RWPE1 (cell line): ENCODE measurements at regions not wholly inside any gene's neighbourhood (a gene's known extent, or its start where the extent isn't known, plus 50 kb on each side); places are given as distances from the start of the nearest gene placed in this dataset.

ENCODE experiments used
- CTCF ChIA-PET: fragments of 350-600 bp; sonication (Branson Sonifier 250); formaldehyde crosslinking; extraction: SDS; loops from one replicate; lab custom pipeline; 2021; lab: Yijun Ruan, JAX
- POLR2A ChIA-PET: fragments of 400-600 bp; formaldehyde crosslinking; extraction: SDS; loops from one replicate; lab custom pipeline; 2020; ENCODE audit warnings: antibody characterized with exemption; ENCODE audit not compliant: low non-redundant PET; lab: Yijun Ruan, JAX
- DNase-seq: peaks from one replicate; pipeline ENCODE4 v3.0.0; 2012; ENCODE audit warnings: low spot score
- H3K27ac ChIP-seq: fragments of 450-650 bp; 2 replicates; pipeline ENCODE4 v1.5.1; 2017
- TF ChIP-seq, protein P1 (sequence below): fragments of 450-650 bp; conservative IDR thresholded peaks from 2 replicates; pipeline ENCODE4 v1.5.1; 2017; ENCODE audit warnings: low read depth, mild to moderate bottlenecking

DNA sequence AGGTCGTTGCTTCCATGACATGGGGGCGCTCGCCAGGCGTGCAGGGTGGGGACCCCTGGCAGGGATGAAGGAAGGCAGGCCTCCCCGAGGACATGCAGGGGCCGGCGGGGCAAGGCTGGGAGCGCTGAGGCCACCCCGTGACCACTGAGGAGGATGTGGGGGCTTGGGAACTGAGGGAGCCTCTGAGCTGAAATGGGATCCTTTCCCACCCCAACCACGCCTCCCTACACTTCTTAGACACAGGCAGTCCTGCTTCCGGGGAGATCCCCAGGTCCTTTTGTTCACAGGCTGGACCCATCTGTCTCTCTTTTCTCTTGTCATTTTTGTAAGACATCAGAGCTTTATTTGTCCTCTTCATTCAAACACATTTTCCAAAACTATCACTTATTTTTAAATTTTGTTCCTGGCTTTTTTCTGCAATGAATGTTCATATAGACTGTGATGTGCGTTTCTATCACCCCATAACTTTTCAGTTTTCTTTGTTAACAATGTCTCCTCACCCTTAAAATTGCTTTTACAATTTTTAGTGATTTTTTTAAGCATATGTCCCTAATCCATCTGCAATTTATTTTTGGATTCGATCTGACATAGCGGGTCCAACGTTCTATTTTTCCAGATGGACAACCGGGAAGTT lies 156.7 kb upstream of the BACE2 start:
- ChIA-PET POLR2A (no interaction called here), CTCF (no interaction called here)
- TF ChIP-seq, protein P1, sequence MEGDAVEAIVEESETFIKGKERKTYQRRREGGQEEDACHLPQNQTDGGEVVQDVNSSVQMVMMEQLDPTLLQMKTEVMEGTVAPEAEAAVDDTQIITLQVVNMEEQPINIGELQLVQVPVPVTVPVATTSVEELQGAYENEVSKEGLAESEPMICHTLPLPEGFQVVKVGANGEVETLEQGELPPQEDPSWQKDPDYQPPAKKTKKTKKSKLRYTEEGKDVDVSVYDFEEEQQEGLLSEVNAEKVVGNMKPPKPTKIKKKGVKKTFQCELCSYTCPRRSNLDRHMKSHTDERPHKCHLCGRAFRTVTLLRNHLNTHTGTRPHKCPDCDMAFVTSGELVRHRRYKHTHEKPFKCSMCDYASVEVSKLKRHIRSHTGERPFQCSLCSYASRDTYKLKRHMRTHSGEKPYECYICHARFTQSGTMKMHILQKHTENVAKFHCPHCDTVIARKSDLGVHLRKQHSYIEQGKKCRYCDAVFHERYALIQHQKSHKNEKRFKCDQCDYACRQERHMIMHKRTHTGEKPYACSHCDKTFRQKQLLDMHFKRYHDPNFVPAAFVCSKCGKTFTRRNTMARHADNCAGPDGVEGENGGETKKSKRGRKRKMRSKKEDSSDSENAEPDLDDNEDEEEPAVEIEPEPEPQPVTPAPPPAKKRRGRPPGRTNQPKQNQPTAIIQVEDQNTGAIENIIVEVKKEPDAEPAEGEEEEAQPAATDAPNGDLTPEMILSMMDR = no peak
- no peak overlapping the region for H3K27ac ChIP-seq
- DNase-seq = no peak

DNA sequence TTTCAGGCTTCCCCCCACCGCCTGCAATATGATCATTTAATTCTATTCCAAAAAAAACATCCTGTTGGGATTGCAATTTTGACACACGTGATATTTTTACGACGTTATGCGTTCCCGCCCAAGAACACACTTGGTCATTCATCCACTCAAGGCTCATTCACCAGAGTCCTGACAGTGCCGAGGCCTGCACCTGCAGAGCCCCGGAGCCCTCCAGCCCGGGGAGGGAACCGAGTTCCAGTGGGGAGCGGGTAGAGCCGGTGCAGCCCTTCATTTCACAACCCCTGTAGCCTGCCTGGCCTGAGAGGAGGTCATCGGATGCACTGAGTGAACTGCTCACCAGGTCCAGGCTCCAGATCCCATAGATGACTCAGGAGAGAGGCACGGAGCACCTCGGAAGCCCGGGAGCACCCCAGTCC lies 156.0 kb upstream of the BACE2 start:
- CTCF ChIA-PET = no interaction called here
- TF ChIP-seq, protein P1 = no peak
- no peak for DNase-seq
- POLR2A ChIA-PET = no interaction called here
- H3K27ac ChIP-seq = no peak overlapping the region

DNA sequence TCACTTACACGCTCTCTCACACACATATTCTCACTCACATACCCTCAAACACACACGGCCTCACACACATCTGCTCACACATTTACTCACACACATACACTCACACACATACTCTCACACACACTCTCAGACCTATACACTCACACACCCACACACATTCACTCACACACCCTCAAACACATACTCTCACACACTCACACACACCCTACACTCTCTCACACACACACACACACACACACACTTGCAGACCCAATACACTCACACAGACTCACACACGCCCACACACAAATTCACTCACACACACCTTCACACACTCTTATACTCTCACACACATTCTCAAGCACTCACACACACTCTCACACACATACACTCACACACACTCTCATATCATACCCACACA lies 155.5 kb upstream of the BACE2 start:
- POLR2A ChIA-PET = no interaction called here
- no peak for DNase-seq
- CTCF ChIA-PET = no interaction called here
- H3K27ac ChIP-seq = no peak overlapping the region
- TF ChIP-seq, protein P1 = no peak

DNA sequence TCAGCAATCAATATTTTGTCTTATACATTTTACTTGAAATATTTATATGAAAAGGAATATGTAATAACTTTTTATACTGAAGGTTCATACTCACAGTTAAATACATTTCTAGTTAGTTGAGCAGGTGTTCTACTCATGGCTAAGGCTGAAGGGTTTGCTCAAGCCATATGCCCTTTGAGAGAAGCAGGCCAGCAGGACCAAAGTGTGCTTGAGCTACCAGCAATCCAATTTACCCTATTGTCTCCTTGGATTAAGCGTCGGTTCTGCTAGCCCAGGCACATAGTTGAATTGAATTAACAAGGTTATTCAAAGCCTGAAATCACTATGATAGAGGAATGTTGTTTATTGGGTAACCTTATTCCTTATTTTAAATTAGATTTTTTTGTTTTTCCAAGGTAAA lies 151.5 kb upstream of the BACE2 start:
- no peak overlapping the region for H3K27ac ChIP-seq
- DNase-seq = no peak
- ChIA-PET CTCF (interaction anchor here (0.6 kb wide), 1 partner anchor 52 kb away, joined by 3 read pairs; no protein-coding TSS in a partner anchor), POLR2A (no interaction called here)
- TF ChIP-seq, protein P1 = no peak

DNA sequence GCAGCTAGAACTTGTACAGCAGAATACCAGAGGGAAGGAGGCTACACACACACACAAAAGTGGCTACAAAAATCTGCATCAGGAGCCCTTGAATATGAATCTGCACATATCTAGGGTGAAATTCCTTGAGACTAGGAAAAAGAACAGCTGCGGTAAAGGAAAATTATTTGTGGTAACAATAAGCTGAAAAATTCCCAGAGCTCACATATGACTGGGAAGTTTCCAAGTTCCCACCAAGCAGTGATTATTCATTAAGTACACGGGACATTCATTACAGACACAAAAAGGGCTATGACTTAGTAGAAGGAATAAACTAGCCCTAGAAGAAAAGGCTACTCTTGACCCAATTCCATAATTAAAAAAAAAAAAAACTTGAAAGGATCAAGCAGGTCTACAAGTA lies 149.5 kb upstream of the BACE2 start:
- H3K27ac ChIP-seq = no peak overlapping the region
- ChIA-PET CTCF (no interaction called here), POLR2A (no interaction called here)
- no peak for DNase-seq
- TF ChIP-seq, protein P1 = no peak

DNA sequence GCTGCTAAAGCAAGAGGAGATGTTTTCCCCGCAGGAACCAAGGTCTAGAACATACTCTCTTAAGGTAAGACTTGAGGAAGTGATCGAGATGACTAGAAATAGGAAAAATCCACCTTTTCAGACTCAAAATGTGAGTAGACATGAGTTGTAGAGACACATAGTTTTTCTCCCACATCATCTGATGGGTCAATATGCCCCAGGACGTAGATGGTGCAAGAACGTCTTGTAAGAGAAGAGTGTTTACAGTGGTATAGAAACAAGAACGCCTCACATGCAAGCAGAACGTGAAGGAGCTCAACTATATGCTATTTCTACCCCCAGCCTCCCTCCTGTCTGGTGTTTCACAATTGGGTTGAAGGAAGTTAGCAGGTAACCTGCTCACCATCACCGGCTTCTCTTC lies 144.0 kb upstream of the BACE2 start:
- H3K27ac ChIP-seq = no peak overlapping the region
- ChIA-PET POLR2A (no interaction called here), CTCF (no interaction called here)
- DNase-seq = no peak
- TF ChIP-seq, protein P1 = no peak
